ENCODE measurements at regions not wholly inside any gene's neighbourhood (a gene's known extent, or its start where the extent isn't known, plus 50 kb on each side); places are given as distances from the start of the nearest gene placed in this dataset.

DNA sequence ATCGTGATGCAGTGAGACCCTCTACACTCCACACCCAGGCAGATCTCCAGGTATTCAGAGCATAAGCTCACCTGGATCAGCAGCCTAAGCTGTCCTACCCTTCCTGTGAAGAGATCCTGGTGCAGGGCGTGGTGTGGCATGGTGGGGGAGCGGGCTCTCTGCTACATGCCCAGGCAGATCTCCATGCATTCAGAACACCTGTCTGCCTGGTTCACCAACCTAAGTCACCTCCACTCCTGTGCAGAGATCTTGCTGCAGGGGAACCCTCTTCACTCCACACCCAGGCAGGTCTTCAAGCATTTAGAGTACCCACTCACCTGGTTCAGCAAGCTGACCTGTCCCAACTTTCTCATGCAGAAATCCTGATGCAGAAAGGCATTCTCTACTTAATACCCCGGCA lies 394.4 kb upstream of the SEMA3A start:
- TF ChIP-seq TCF4 (CRISPR knock-in tag; IDR thresholded peaks at IDR 0.05; ENCODE audit: borderline replicate concordance), result no peak
- no peak for TF ChIP-seq BACH2 (CRISPR knock-in tag; IDR thresholded peaks at IDR 0.05; ENCODE audit: borderline replicate concordance)
- no peak for TF ChIP-seq SNAI2 (CRISPR knock-in tag; IDR thresholded peaks at IDR 0.05)
- TF ChIP-seq ZFP3 (CRISPR knock-in tag; IDR thresholded peaks at IDR 0.05), result no peak
- TF ChIP-seq ARNTL (CRISPR knock-in tag; IDR thresholded peaks at IDR 0.05; ENCODE audit: borderline replicate concordance, low read depth), result no peak
- TF ChIP-seq, protein P1, sequence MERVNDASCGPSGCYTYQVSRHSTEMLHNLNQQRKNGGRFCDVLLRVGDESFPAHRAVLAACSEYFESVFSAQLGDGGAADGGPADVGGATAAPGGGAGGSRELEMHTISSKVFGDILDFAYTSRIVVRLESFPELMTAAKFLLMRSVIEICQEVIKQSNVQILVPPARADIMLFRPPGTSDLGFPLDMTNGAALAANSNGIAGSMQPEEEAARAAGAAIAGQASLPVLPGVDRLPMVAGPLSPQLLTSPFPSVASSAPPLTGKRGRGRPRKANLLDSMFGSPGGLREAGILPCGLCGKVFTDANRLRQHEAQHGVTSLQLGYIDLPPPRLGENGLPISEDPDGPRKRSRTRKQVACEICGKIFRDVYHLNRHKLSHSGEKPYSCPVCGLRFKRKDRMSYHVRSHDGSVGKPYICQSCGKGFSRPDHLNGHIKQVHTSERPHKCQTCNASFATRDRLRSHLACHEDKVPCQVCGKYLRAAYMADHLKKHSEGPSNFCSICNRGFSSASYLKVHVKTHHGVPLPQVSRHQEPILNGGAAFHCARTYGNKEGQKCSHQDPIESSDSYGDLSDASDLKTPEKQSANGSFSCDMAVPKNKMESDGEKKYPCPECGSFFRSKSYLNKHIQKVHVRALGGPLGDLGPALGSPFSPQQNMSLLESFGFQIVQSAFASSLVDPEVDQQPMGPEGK (CRISPR knock-in tag; IDR thresholded peaks at IDR 0.05; ENCODE audit: borderline replicate concordance), result no peak
- no peak for ATAC-seq

DNA sequence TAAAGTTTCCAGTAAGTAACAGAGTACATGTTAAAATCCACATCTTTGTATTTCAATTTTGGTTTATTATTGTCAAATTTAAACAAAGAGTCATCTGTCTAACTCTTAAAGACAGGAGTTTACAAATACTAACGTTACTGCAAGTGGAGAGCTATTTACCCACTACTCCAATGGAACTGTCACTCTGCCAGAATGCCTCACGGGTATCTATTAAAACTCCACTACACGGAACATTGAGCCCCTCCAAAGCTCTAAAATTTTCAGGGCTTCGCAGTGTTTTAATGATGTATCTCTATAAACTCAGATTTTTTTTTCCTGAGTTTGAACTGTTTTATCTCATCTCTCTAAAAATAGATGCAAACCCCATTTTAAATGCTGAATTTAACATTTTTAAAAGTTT lies 388.7 kb upstream of the SEMA3A start:
- no peak for TF ChIP-seq ZNF8 (CRISPR knock-in tag; IDR thresholded peaks at IDR 0.05)
- TF ChIP-seq RARB (CRISPR knock-in tag; IDR thresholded peaks at IDR 0.05), result no peak
- TF ChIP-seq, protein P2, sequence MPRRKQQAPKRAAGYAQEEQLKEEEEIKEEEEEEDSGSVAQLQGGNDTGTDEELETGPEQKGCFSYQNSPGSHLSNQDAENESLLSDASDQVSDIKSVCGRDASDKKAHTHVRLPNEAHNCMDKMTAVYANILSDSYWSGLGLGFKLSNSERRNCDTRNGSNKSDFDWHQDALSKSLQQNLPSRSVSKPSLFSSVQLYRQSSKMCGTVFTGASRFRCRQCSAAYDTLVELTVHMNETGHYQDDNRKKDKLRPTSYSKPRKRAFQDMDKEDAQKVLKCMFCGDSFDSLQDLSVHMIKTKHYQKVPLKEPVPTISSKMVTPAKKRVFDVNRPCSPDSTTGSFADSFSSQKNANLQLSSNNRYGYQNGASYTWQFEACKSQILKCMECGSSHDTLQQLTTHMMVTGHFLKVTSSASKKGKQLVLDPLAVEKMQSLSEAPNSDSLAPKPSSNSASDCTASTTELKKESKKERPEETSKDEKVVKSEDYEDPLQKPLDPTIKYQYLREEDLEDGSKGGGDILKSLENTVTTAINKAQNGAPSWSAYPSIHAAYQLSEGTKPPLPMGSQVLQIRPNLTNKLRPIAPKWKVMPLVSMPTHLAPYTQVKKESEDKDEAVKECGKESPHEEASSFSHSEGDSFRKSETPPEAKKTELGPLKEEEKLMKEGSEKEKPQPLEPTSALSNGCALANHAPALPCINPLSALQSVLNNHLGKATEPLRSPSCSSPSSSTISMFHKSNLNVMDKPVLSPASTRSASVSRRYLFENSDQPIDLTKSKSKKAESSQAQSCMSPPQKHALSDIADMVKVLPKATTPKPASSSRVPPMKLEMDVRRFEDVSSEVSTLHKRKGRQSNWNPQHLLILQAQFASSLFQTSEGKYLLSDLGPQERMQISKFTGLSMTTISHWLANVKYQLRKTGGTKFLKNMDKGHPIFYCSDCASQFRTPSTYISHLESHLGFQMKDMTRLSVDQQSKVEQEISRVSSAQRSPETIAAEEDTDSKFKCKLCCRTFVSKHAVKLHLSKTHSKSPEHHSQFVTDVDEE (CRISPR knock-in tag; IDR thresholded peaks at IDR 0.05), result no peak
- no peak for TF ChIP-seq ZFP3 (CRISPR knock-in tag; IDR thresholded peaks at IDR 0.05)
- TF ChIP-seq ARNTL (CRISPR knock-in tag; IDR thresholded peaks at IDR 0.05; ENCODE audit: borderline replicate concordance, low read depth), result no peak
- no peak for TF ChIP-seq ZNF70 (CRISPR knock-in tag; IDR thresholded peaks at IDR 0.05)
- no peak for TF ChIP-seq ZFP30 (CRISPR knock-in tag; IDR thresholded peaks at IDR 0.05)
- no peak for TF ChIP-seq ZNF565 (CRISPR knock-in tag; conservative IDR thresholded peaks at IDR 0.05; ENCODE audit: low read depth)
- TF ChIP-seq, protein P3, sequence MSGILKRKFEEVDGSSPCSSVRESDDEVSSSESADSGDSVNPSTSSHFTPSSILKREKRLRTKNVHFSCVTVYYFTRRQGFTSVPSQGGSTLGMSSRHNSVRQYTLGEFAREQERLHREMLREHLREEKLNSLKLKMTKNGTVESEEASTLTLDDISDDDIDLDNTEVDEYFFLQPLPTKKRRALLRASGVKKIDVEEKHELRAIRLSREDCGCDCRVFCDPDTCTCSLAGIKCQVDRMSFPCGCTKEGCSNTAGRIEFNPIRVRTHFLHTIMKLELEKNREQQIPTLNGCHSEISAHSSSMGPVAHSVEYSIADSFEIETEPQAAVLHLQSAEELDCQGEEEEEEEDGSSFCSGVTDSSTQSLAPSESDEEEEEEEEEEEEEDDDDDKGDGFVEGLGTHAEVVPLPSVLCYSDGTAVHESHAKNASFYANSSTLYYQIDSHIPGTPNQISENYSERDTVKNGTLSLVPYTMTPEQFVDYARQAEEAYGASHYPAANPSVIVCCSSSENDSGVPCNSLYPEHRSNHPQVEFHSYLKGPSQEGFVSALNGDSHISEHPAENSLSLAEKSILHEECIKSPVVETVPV (CRISPR knock-in tag; IDR thresholded peaks at IDR 0.05), result no peak
- no peak for TF ChIP-seq PPARA (CRISPR knock-in tag; IDR thresholded peaks at IDR 0.05; ENCODE audit: borderline replicate concordance)
- no peak for TF ChIP-seq BACH2 (CRISPR knock-in tag; IDR thresholded peaks at IDR 0.05; ENCODE audit: borderline replicate concordance)
- TF ChIP-seq, protein P4, sequence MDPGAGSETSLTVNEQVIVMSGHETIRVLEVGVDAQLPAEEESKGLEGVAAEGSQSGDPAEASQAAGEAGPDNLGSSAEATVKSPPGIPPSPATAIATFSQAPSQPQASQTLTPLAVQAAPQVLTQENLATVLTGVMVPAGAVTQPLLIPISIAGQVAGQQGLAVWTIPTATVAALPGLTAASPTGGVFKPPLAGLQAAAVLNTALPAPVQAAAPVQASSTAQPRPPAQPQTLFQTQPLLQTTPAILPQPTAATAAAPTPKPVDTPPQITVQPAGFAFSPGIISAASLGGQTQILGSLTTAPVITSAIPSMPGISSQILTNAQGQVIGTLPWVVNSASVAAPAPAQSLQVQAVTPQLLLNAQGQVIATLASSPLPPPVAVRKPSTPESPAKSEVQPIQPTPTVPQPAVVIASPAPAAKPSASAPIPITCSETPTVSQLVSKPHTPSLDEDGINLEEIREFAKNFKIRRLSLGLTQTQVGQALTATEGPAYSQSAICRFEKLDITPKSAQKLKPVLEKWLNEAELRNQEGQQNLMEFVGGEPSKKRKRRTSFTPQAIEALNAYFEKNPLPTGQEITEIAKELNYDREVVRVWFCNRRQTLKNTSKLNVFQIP (CRISPR knock-in tag; IDR thresholded peaks at IDR 0.05; ENCODE audit: borderline replicate concordance, low read depth), result no peak
- TF ChIP-seq, protein P1 (CRISPR knock-in tag; IDR thresholded peaks at IDR 0.05; ENCODE audit: borderline replicate concordance), result no peak
- TF ChIP-seq ZC3H10 (CRISPR knock-in tag; IDR thresholded peaks at IDR 0.05), result no peak
- no peak for TF ChIP-seq OSR1 (CRISPR knock-in tag; IDR thresholded peaks at IDR 0.05)
- no peak for TF ChIP-seq TOX (CRISPR knock-in tag; IDR thresholded peaks at IDR 0.05; ENCODE audit: borderline replicate concordance)
- TF ChIP-seq, protein P5, sequence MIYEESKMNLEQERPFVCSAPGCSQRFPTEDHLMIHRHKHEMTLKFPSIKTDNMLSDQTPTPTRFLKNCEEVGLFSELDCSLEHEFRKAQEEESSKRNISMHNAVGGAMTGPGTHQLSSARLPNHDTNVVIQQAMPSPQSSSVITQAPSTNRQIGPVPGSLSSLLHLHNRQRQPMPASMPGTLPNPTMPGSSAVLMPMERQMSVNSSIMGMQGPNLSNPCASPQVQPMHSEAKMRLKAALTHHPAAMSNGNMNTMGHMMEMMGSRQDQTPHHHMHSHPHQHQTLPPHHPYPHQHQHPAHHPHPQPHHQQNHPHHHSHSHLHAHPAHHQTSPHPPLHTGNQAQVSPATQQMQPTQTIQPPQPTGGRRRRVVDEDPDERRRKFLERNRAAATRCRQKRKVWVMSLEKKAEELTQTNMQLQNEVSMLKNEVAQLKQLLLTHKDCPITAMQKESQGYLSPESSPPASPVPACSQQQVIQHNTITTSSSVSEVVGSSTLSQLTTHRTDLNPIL (CRISPR knock-in tag; IDR thresholded peaks at IDR 0.05; ENCODE audit: low read depth), result no peak
- TF ChIP-seq ISL1 (CRISPR knock-in tag; IDR thresholded peaks at IDR 0.05), result no peak
- TF ChIP-seq ESRRG (CRISPR knock-in tag; IDR thresholded peaks at IDR 0.05), result no peak
- TF ChIP-seq CSDC2 (CRISPR knock-in tag; IDR thresholded peaks at IDR 0.05), result no peak
- ATAC-seq, result no peak
